ENCODE measurements at regions not wholly inside any gene's neighbourhood (a gene's known extent, or its start where the extent isn't known, plus 50 kb on each side); places are given as distances from the start of the nearest gene placed in this dataset.

DNA sequence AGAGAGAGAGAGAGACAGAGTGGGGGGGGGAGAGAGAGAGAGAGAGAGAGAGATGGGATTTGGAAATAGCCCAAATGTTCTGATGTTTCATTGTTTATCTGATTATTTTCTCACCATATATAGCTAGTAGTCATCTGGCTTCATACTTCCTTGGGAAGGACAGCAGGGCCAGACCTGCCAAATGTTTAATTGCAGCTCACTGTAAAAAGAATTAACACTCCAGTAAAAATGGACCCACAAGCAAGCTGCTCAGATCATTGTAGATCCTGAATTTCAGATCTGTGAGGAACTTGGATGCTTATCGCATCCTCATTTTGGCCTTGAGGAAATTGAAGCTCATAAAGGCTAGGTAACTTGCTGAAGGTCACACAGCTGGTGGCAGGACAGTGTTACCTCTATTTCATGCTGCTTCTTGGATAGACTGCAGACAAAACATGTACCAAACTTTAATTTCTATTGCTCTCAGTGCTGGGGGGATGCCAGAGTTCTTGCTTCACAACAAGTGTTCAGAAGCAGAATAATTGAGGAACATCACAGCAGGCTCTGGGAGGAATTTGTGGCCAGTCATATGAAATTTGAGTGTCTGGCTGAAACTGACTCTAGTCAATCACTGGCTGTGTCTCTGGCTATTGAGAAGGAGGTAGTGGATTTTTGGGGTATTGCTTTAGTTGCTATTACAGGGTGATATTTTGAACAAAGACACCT is 223.5 kb downstream of the PIK3C3 start:
- no peaks in the 10 kb centered on the region for H3K27me3 ChIP-seq (ENCODE audit: insufficient read depth in 3 of 3, low read length in 2 of 3)
- ATAC-seq = no peak
- intact Hi-C loops (cut with DNase I) = no loop called here

DNA sequence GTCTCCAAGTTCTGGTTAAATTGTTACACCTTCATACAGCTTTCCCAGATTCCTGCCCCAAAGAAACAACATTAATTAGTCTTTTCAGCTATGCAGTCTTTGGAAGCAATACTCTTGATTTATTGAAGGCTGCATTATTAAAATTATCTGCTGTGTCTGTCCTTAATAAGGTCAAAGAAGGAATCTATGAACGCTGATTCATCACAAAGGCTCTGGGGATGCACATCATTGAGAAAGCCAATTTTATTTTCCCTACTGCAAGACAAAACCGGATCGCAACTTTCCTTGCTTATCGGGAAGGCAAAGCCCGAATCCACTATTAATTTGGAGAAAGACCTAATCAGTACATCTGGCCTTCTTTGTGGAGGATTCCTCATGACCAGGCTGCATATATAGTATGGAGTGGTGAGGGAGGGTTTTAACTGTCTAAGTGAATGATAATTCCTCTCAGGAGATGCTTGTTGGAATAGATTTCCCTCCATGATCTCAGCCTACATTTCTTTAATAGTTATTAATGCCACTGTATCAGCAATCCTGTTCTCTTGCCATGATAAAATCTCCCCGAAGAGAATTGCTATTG is 224.6 kb downstream of the PIK3C3 start:
- H3K27ac ChIP-seq = no peak overlapping the region
- intact Hi-C loops (cut with DNase I) = no loop called here
- no peaks in the 10 kb centered on the region for H3K9me3 ChIP-seq
- no peaks in the 10 kb centered on the region for H3K27me3 ChIP-seq (ENCODE audit: insufficient read depth in 3 of 3, low read length in 2 of 3)
- H3K4me3 ChIP-seq = no peak overlapping the region
- 86 to 89% (median 86%) methylated on average over 6 of the region's 6 CpGs for WGBS, 3 donors
- ATAC-seq (no peak), DNase-seq (no peak)
- TF ChIP-seq, protein P1, sequence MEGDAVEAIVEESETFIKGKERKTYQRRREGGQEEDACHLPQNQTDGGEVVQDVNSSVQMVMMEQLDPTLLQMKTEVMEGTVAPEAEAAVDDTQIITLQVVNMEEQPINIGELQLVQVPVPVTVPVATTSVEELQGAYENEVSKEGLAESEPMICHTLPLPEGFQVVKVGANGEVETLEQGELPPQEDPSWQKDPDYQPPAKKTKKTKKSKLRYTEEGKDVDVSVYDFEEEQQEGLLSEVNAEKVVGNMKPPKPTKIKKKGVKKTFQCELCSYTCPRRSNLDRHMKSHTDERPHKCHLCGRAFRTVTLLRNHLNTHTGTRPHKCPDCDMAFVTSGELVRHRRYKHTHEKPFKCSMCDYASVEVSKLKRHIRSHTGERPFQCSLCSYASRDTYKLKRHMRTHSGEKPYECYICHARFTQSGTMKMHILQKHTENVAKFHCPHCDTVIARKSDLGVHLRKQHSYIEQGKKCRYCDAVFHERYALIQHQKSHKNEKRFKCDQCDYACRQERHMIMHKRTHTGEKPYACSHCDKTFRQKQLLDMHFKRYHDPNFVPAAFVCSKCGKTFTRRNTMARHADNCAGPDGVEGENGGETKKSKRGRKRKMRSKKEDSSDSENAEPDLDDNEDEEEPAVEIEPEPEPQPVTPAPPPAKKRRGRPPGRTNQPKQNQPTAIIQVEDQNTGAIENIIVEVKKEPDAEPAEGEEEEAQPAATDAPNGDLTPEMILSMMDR (IDR thresholded peaks at IDR 0.05) = no peak
- H3K4me1 ChIP-seq = no peaks in the 10 kb centered on the region
- no peaks in the 10 kb centered on the region for H3K36me3 ChIP-seq (ENCODE audit: insufficient read depth in 1 of 2, low read depth in 1 of 2)

More for the DNA sequence above, 223.5 kb downstream of the PIK3C3 start:
- no peaks in the 10 kb centered on the region for H3K9me3 ChIP-seq
- no peak for DNase-seq
- 66 to 79% (median 74%) methylated on average over 1 of the region's 1 CpG for WGBS, 3 donors
- H3K4me3 ChIP-seq = no peak overlapping the region
- H3K27ac ChIP-seq = no peak overlapping the region
- no peaks in the 10 kb centered on the region for H3K4me1 ChIP-seq
- TF ChIP-seq, protein P1 (IDR thresholded peaks at IDR 0.05) = no peak
- H3K36me3 ChIP-seq (ENCODE audit: insufficient read depth in 1 of 2, low read depth in 1 of 2) = no peaks in the 10 kb centered on the region

DNA sequence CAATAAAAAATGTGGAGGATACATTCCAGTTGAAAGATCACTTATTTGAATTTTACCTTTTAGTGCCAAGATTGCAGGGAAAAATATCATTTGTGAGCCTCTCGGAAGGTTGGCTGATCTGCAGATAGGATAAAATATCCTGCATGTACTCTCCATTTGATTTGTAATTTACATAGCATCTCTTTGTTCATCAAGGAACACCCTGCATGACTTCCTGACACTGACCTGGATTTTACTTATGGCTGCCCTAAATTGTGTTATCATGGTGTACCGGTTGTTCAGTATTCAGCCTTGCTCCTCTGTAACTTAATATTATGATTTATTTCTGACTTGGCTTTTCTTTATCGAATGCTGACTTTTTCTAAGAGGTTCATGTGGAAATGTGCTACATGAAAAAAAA is 226.4 kb downstream of the PIK3C3 start:
- no peak for ATAC-seq

GRCh38 chr18:42182728-42183700 is 228.0 kb downstream of the PIK3C3 start:
- H3K4me1 ChIP-seq = no peaks in the 10 kb centered on the region
- H3K4me3 ChIP-seq = no peak overlapping the region
- no peaks in the 10 kb centered on the region for H3K36me3 ChIP-seq (ENCODE audit: insufficient read depth in 1 of 2, low read depth in 1 of 2)
- TF ChIP-seq, protein P1 (IDR thresholded peaks at IDR 0.05) = no peak
- intact Hi-C loops (cut with DNase I) = no loop called here
- WGBS, 3 donors = 40 to 57% (median 44%) methylated on average over 7 of the region's 7 CpGs
- DNase-seq = no peak
- ATAC-seq = no peak
- H3K9me3 ChIP-seq = no peaks in the 10 kb centered on the region
- H3K27me3 ChIP-seq (ENCODE audit: insufficient read depth in 3 of 3, low read length in 2 of 3) = no peaks in the 10 kb centered on the region
- H3K27ac ChIP-seq = no peak overlapping the region

More for the DNA sequence above, 226.4 kb downstream of the PIK3C3 start:
- Histone ChIP-seq H3K27ac (no peak overlapping the region), H3K36me3 (ENCODE audit: insufficient read depth in 1 of 2, low read depth in 1 of 2) (no peaks in the 10 kb centered on the region), H3K9me3 (no peaks in the 10 kb centered on the region), H3K27me3 (ENCODE audit: insufficient read depth in 3 of 3, low read length in 2 of 3) (no peaks in the 10 kb centered on the region), H3K4me3 (no peak overlapping the region), H3K4me1 (no peaks in the 10 kb centered on the region)
- WGBS, 3 donors = 48 to 66% (median 51%) methylated on average over 3 of the region's 3 CpGs
- no peak for DNase-seq
- TF ChIP-seq, protein P1 (IDR thresholded peaks at IDR 0.05) = no peak
- intact Hi-C loops (cut with DNase I) = no loop called here

Data from psoas muscle (tissue), 7 donors.